GM06990 (cell line): ENCODE measurements at regions not wholly inside any gene's neighbourhood (a gene's known extent, or its start where the extent isn't known, plus 50 kb on each side); places are given as distances from the start of the nearest gene placed in this dataset.

Experiments used
- DNase-seq: peaks from one replicate; pipeline ENCODE4 v3.0.0-alpha.2; 2011; ENCODE audit not compliant: insufficient read length; ENCODE audit errors: extremely low read depth
- H3K27me3 ChIP-seq: replicated peaks from 2 replicates; pipeline ENCODE4 v1.6.0; 2011; ENCODE audit warnings: low read length; ENCODE audit not compliant: control insufficient read depth, insufficient read depth
- H3K36me3 ChIP-seq: 2 replicates; pipeline ENCODE4 v1.5.1; 2011; ENCODE audit warnings: low read length; ENCODE audit not compliant: control insufficient read depth, insufficient read depth
- H3K4me3 ChIP-seq: replicated peaks from 2 replicates; pipeline ENCODE4 v1.5.1; 2011; ENCODE audit warnings: low read depth, mild to moderate bottlenecking, control low read depth, low read length
- TF ChIP-seq, protein P1 (sequence below): IDR thresholded peaks from 2 replicates; pipeline ENCODE4 v1.5.1; 2011; ENCODE audit warnings: low read length, control low read depth, mild to moderate bottlenecking, inconsistent platforms; ENCODE audit not compliant: insufficient read depth, poor library complexity, severe bottlenecking

DNA sequence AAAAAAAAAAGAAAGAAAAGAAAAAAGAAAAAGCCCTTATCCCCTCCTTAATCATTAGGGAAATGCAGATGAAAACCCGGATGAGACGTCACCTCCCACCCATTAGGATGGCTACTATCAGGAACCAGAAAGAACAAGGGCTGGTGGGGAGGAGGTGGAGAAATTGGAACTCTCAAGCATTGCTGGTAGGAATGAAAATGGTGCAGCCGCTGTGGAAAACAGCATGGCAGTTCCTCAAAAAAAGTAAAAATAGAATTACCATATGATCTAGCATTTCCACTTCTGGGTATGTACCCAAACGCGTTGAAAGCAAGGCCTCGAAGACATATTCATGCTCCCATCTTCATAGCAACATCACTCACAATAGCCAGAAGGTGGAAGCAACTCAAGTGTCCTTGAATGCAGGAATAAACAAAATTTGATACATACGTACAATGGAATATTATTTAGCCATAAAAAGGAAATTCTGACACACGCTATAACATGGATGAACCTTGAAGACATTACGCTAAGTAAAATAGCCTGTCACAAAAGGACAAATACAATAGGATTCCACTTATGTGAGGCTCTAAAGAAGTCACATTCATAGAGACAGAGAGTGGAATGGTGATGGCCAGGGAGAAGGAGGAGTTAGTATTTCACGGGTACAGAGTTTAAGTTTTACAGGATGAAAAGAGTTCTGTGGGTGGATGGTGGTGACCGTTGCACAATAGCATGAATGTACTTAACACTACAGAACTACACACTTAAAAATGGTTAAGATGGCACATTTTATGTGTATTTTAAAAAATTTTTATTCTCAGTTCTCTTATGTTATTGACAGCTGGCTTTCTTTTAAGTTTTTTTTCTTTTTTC, 166.8 kb upstream of the IER5L start:
- TF ChIP-seq, protein P1, sequence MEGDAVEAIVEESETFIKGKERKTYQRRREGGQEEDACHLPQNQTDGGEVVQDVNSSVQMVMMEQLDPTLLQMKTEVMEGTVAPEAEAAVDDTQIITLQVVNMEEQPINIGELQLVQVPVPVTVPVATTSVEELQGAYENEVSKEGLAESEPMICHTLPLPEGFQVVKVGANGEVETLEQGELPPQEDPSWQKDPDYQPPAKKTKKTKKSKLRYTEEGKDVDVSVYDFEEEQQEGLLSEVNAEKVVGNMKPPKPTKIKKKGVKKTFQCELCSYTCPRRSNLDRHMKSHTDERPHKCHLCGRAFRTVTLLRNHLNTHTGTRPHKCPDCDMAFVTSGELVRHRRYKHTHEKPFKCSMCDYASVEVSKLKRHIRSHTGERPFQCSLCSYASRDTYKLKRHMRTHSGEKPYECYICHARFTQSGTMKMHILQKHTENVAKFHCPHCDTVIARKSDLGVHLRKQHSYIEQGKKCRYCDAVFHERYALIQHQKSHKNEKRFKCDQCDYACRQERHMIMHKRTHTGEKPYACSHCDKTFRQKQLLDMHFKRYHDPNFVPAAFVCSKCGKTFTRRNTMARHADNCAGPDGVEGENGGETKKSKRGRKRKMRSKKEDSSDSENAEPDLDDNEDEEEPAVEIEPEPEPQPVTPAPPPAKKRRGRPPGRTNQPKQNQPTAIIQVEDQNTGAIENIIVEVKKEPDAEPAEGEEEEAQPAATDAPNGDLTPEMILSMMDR, result no peak
- Histone ChIP-seq H3K27me3 (no peaks in the 10 kb centered on the region; the same call in 1 of the 2 replicates), H3K36me3 (no peaks in the 10 kb centered on the region), H3K4me3 (no peak overlapping the region)
- no peak for DNase-seq

DNA sequence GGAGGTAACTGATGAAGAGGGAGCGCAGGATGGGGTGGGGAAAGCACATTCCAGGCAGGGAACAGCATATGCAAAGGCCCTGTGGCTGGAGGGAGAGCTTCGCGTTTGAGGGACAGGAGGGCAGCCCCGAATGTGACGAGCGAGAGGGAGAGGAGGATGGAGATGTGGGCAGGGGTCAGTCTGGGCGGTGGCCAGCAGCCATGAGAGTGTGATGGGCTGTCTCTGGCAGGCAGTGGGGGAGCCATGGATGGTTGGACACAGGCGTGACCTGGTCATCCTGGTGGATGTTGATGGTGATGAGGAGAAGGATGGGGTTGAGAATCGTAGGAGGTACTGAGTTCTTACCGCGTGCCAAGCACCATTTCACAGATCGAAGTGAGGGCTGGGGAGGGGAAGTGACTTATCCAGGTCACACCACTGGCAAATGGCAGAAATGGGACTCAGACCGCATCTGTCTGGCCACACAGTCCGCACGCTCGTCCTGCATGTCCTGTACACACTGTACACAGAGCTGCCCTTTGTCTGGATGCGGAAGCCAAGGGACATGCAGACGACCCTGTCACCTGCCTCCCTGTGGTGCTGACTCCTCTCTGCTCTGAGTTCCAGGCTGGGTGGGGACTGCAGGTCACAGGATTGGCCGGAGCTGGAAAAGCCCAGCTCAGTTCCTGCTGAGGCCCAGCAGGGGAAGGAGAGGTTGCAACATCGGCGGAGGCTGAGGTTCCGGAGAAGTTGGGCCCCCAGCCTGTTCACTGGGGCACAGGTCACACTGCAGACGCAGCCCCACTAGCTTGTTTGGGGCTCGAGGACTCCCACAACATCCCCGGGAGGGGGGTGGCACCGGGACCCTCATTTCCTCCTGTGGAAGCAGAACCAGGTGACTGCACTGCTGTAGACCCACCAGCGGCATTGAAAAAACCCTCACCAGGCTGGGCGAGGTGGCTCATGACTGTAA, 165.6 kb upstream of the IER5L start:
- no peak for DNase-seq
- TF ChIP-seq, protein P1, result no peak
- H3K36me3 ChIP-seq, result no peaks in the 10 kb centered on the region
- no peak overlapping the region for H3K4me3 ChIP-seq
- H3K27me3 ChIP-seq, result no peaks in the 10 kb centered on the region; the same call in 1 of the 2 replicates

DNA sequence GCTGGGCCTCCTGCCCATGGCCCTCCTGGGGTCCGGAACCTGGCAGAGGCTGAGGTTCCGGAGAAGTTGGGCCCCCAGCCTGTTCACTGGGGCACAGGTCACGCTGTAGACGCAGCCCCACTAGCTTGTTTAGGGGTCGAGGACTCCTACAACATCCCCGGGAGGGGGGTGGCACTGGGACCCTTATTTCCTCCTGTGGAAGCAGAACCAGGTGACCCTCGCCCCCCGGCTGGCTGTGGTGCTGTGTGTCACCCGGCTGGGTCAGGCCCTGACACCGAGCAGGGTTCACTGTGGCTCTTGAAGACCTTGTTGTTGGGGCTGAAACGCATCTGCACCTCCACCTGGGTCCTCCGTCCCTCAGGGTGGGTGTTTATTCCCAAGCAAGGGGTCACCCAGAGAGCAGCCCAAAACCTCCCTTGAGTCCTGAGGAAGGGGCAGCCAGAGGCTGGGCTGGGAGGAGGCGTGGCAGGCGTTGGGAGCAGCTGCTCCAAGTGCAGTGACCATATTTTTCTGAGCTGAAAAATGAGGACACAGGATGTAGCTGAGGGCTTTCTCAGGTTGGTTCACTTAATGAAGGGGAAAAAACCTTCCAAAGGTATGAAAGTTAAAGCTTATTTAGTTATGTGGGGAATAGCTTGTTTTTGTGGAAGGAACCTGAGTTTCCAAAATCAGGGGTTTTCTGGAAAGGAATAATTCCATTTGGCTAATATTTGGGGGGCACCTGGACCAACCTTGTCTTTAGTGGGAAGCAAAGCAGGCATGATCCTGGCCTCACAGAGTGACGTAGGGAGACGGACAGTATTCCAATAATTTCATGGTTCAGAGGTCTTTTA, 164.7 kb upstream of the IER5L start:
- no peaks in the 10 kb centered on the region; the same call in 1 of the 2 replicates for H3K27me3 ChIP-seq
- H3K4me3 ChIP-seq, result no peak overlapping the region
- no peaks in the 10 kb centered on the region for H3K36me3 ChIP-seq
- DNase-seq, result no peak
- TF ChIP-seq, protein P1, result no peak

DNA sequence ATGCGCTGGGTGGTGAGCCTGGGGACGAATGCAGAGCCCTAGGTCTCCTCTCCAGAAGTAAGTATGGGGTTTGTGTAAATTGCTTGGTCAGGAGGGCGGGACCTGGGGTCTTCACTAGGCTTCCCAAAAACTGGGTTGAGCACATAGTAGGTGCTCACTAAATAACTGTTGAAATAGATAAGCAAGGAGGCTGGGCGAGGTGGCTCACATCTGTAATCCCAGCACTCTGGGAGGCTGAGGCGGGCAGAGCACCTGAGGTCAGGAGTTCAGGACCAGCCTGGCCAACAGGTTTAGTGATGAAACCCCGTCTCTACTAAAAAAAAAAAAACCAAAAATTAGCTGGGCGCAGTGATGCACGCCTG, 163.9 kb upstream of the IER5L start:
- TF ChIP-seq, protein P1, result no peak
- Histone ChIP-seq H3K36me3 (no peaks in the 10 kb centered on the region), H3K4me3 (no peak overlapping the region), H3K27me3 (no peaks in the 10 kb centered on the region; the same call in 1 of the 2 replicates)
- DNase-seq, result no peak
